Activated CD8-positive, alpha-beta memory T cell treated with anti-CD3 and anti-CD28 coated beads, Interleukin-2, amount 50 U/mL, for 4 hours (primary cell): ENCODE measurements at regions not wholly inside any gene's neighbourhood (a gene's known extent, or its start where the extent isn't known, plus 50 kb on each side); places are given as distances from the start of the nearest gene placed in this dataset.

Experiments used
- DNase-seq: peaks from one replicate; pipeline ENCODE4 v3.0.0-alpha.2; 2020

GRCh38 chrX:20517565-20517964 is 250.9 kb upstream of the RPS6KA3 start:
- DNase-seq: no peak

- no peak for DNase-seq
Observed at GRCh38 chrX:20515841-20516461, 249.2 kb upstream of the RPS6KA3 start.

GRCh38 chrX:20514358-20514757 is 247.6 kb upstream of the RPS6KA3 start:
- no peak for DNase-seq

- DNase-seq: no peak
Observed at GRCh38 chrX:20513185-20513584, 246.5 kb upstream of the RPS6KA3 start.

GRCh38 chrX:20511792-20512191 is 245.1 kb upstream of the RPS6KA3 start:
- DNase-seq: no peak

- DNase-seq: no peak
Observed at GRCh38 chrX:20507901-20508620, 241.4 kb upstream of the RPS6KA3 start.

GRCh38 chrX:20506739-20507138 is 240.0 kb upstream of the RPS6KA3 start:
- no peak for DNase-seq

GRCh38 chrX:20500949-20501348 is 234.2 kb upstream of the RPS6KA3 start:
- no peak for DNase-seq

GRCh38 chrX:20500171-20500865 is 233.6 kb upstream of the RPS6KA3 start:
- no peak for DNase-seq

- DNase-seq: no peak
Observed at GRCh38 chrX:20499763-20500162, 233.1 kb upstream of the RPS6KA3 start.

- DNase-seq: no peak
Observed at GRCh38 chrX:20498851-20499635, 232.3 kb upstream of the RPS6KA3 start.

- DNase-seq: no peak
Observed at GRCh38 chrX:20495575-20495974, 228.9 kb upstream of the RPS6KA3 start.

GRCh38 chrX:20488473-20488872 is 221.8 kb upstream of the RPS6KA3 start:
- no peak for DNase-seq

- no peak for DNase-seq
Observed at GRCh38 chrX:20487227-20487626, 220.5 kb upstream of the RPS6KA3 start.

GRCh38 chrX:20481632-20482031 is 214.9 kb upstream of the RPS6KA3 start:
- DNase-seq: no peak

GRCh38 chrX:20479896-20480295 is 213.2 kb upstream of the RPS6KA3 start:
- DNase-seq: no peak

GRCh38 chrX:20479048-20479447 is 212.3 kb upstream of the RPS6KA3 start:
- DNase-seq: no peak

- DNase-seq: no peak
Observed at GRCh38 chrX:20477836-20478524, 211.3 kb upstream of the RPS6KA3 start.

- no peak for DNase-seq
Observed at GRCh38 chrX:20477219-20477618, 210.5 kb upstream of the RPS6KA3 start.

GRCh38 chrX:20472620-20473258 is 206.0 kb upstream of the RPS6KA3 start:
- DNase-seq: no peak

- no peak for DNase-seq
Observed at GRCh38 chrX:20472148-20472547, 205.4 kb upstream of the RPS6KA3 start.

GRCh38 chrX:20471483-20471882 is 204.8 kb upstream of the RPS6KA3 start:
- DNase-seq: no peak
